Fibroblast of skin of abdomen (primary cell): ENCODE measurements at regions not wholly inside any gene's neighbourhood (a gene's known extent, or its start where the extent isn't known, plus 50 kb on each side); places are given as distances from the start of the nearest gene placed in this dataset.

Experiments used
- DNase-seq: peaks from one replicate; pipeline ENCODE4 v3.0.0-alpha.2; 2013

- no peak for DNase-seq
Observed at GRCh38 chr10:128469515-128469914, 343.3 kb upstream of the MKI67 start.

- no peak for DNase-seq
Observed at GRCh38 chr10:128470321-128470965, 344.2 kb upstream of the MKI67 start.

GRCh38 chr10:128471151-128471550 lies 344.9 kb upstream of the MKI67 start:
- DNase-seq: no peak

GRCh38 chr10:128472196-128472595 lies 346.0 kb upstream of the MKI67 start:
- DNase-seq: no peak

GRCh38 chr10:128473396-128473795 lies 347.2 kb upstream of the MKI67 start:
- no peak for DNase-seq

GRCh38 chr10:128473911-128474310 lies 347.7 kb upstream of the MKI67 start:
- DNase-seq: no peak

- no peak for DNase-seq
Observed at GRCh38 chr10:128474571-128474970, 348.3 kb upstream of the MKI67 start.

- no peak for DNase-seq
Observed at GRCh38 chr10:128475686-128476367, 349.6 kb upstream of the MKI67 start.

GRCh38 chr10:128476368-128476725 lies 350.1 kb upstream of the MKI67 start:
- no peak for DNase-seq

- DNase-seq: no peak
Observed at GRCh38 chr10:128476845-128477244, 350.6 kb upstream of the MKI67 start.

GRCh38 chr10:128480601-128481000 lies 354.4 kb upstream of the MKI67 start:
- DNase-seq: no peak

- DNase-seq: no peak
Observed at GRCh38 chr10:128481152-128481840, 355.1 kb upstream of the MKI67 start.

GRCh38 chr10:128482052-128482451 lies 355.8 kb upstream of the MKI67 start:
- no peak for DNase-seq

GRCh38 chr10:128483216-128483615 lies 357.0 kb upstream of the MKI67 start:
- DNase-seq: no peak

- DNase-seq: no peak
Observed at GRCh38 chr10:128484041-128484440, 357.8 kb upstream of the MKI67 start.

GRCh38 chr10:128485701-128486235 lies 359.5 kb upstream of the MKI67 start:
- DNase-seq: no peak

GRCh38 chr10:128487517-128487916 lies 361.3 kb upstream of the MKI67 start:
- no peak for DNase-seq

GRCh38 chr10:128489324-128490247 lies 363.4 kb upstream of the MKI67 start:
- DNase-seq: no peak

GRCh38 chr10:128491686-128492085 lies 365.5 kb upstream of the MKI67 start:
- DNase-seq: no peak

- DNase-seq: no peak
Observed at GRCh38 chr10:128493811-128494210, 367.6 kb upstream of the MKI67 start.

- no peak for DNase-seq
Observed at GRCh38 chr10:128494665-128495064, 368.4 kb upstream of the MKI67 start.

GRCh38 chr10:128497660-128498377 lies 371.6 kb upstream of the MKI67 start:
- DNase-seq: no peak
